Spleen (tissue), 11 donors: ENCODE measurements at regions not wholly inside any gene's neighbourhood (a gene's known extent, or its start where the extent isn't known, plus 50 kb on each side); places are given as distances from the start of the nearest gene placed in this dataset.
"Not testable (repeated sequence)": the region's sequence is repeated elsewhere in the genome, so short reads cannot be mapped to it uniquely, and the experiment has no call there.

Experiments used
- DNase-seq: peaks from one replicate; pipeline ENCODE4 v3.0.0-alpha.2; 2020
- H3K27ac ChIP-seq, 8 donors: fragments of 200-600 bp; sonication (generic) in 7 of 8; 1 replicate in 4 of 8; 2 replicates in 4 of 8; pipeline versions ENCODE4 v1.5.0 to v1.8.0; 2016 to 2021; ENCODE audit warnings: inconsistent platforms in 4 of 8, mild to moderate bottlenecking in 4 of 8, moderate library complexity in 1 of 8
- H3K27me3 ChIP-seq, 7 donors: fragments of 200-600 bp; sonication (generic) in 6 of 7; replicated peaks in 1 of 7; 1 replicate in 4 of 7; 2 replicates in 3 of 7; pipeline versions ENCODE4 v1.5.0 to v1.8.0; 2016 to 2021; ENCODE audit warnings: inconsistent platforms in 3 of 7, mild to moderate bottlenecking in 1 of 7
- H3K36me3 ChIP-seq, 6 donors: fragments of 200-600 bp; sonication (generic) in 5 of 6; 1 replicate in 4 of 6; 2 replicates in 2 of 6; pipeline versions ENCODE4 v1.5.0 to v1.8.0; 2016 to 2021; ENCODE audit warnings: inconsistent platforms in 2 of 6
- H3K4me1 ChIP-seq, 6 donors: fragments of 200-600 bp; sonication (generic) in 5 of 6; 1 replicate in 3 of 6; 2 replicates in 3 of 6; pipeline versions ENCODE4 v1.5.0 to v1.8.0; 2016 to 2021; ENCODE audit warnings: inconsistent platforms in 3 of 6
- H3K4me3 ChIP-seq, 8 donors: fragments of 200-600 bp; sonication (generic) in 7 of 8; 1 replicate in 4 of 8; 2 replicates in 4 of 8; pipeline versions ENCODE4 v1.5.0 to v1.8.0; 2016 to 2021; ENCODE audit warnings: inconsistent platforms in 4 of 8, mild to moderate bottlenecking in 4 of 8, moderate library complexity in 2 of 8
- H3K9me3 ChIP-seq, 8 donors: fragments of 200-600 bp; sonication (generic) in 7 of 8; 1 replicate in 4 of 8; 2 replicates in 4 of 8; pipeline versions ENCODE4 v1.5.0 to v1.8.0; 2016 to 2021; ENCODE audit warnings: inconsistent platforms in 4 of 8
- CTCF ChIP-seq, 11 experiments: fragments of 200-600 bp in 7 of 11; fragments of 450-650 bp in 4 of 11; sonication (generic) in 4 of 11; IDR thresholded peaks in 8 of 11; conservative IDR thresholded peaks in 3 of 11; 1 replicate in 7 of 11; 2 replicates in 4 of 11; pipeline versions ENCODE4 v1.4.0 to v1.8.0; 2016 to 2021; ENCODE audit warnings: antibody characterized with exemption in 11 of 11, inconsistent platforms in 4 of 11, mild to moderate bottlenecking in 1 of 11
- POLR2A ChIP-seq, 3 donors: fragments of 450-650 bp; IDR thresholded peaks; one replicate each; pipeline ENCODE4 v1.5.1; 2017; ENCODE audit warnings: antibody characterized with exemption in 3 of 3, mild to moderate bottlenecking in 1 of 3
- POLR2AphosphoS5 ChIP-seq, 3 donors: sonication (generic); formaldehyde crosslinking; IDR thresholded peaks; one replicate each; pipeline ENCODE4 v1.5.1; 2017; ENCODE audit warnings: antibody characterized with exemption in 3 of 3
- WGBS, 5 donors: extraction: QIAGEN DNeasy Blood & Tissue Kit in 3 of 5; methylation state at CpG; one replicate each; pipeline versions ENCODE4 v1.1.5 to v1.1.7; 2013 to 2018; 5-methylcytosine and 5-hydroxymethylcytosine counted together
- intact Hi-C: fragments of 100-400 bp; cut with DNase I; formaldehyde crosslinking; loops from one replicate; pipeline ENCODE4 v1.15.0; 2023; ENCODE audit warnings: low total_unique reads
- donor health status: healthy with polysubstance abuse.
- donor health status: DM: no; HTN: no; CAD: no; lungs with moderate emphysema.
- donor health status: DM: no; HTN: no; CAD: no.
- donor health status: Bipolar disorder and iron deficiency.
- donor health status: healthy.
- donor health status: DM: no; HTN: no; CAD: no.
- donor health status: DM: yes; HTN: yes; CAD: no.

- Histone ChIP-seq H3K27me3 (peaks cover 0 to 14% (median 0%) of the 10 kb centered on the region in 7 donors), H3K9me3 (no peaks in the 10 kb centered on the region), H3K4me1 (no peaks in the 10 kb centered on the region), H3K36me3 (no peaks in the 10 kb centered on the region), H3K4me3 (no peak overlapping the region), H3K27ac (no peak overlapping the region)
- no peak for DNase-seq
- TF ChIP-seq CTCF (IDR thresholded peaks at IDR 0.05 in 8 of 11, conservative IDR thresholded peaks at IDR 0.05 in 3 of 11) (no peak), POLR2AphosphoS5 (IDR thresholded peaks at IDR 0.05) (no peak)
- intact Hi-C loops: no loop called here
- 73 to 81% (median 77%) methylated on average over 2 of the region's 2 CpGs for WGBS, 5 donors
These were observed 107.1 kb downstream of the MRPL14 start for GRCh38 chr6:44020148-44020547.

- DNase-seq, H3K27me3 ChIP-seq, H3K36me3 ChIP-seq, H3K9me3 ChIP-seq, H3K4me3 ChIP-seq, H3K4me1 ChIP-seq, H3K27ac ChIP-seq, intact Hi-C loops: not testable (repeated sequence)
- 86 to 96% (median 92%) methylated on average over 3 of the region's 3 CpGs for WGBS, 5 donors
These were observed 109.9 kb downstream of the MRPL14 start for GRCh38 chr6:44017307-44017706.

GRCh38 chr6:44016131-44016870 lies 111.0 kb downstream of the MRPL14 start:
- H3K27me3 ChIP-seq: no peaks in the 10 kb centered on the region
- DNase-seq: no peak
- no peak overlapping the region for H3K27ac ChIP-seq
- H3K4me3 ChIP-seq: no peak overlapping the region
- WGBS, 5 donors: 82 to 92% (median 90%) methylated on average over 5 of the region's 5 CpGs
- peaks cover 0 to 12% (median 0%) of the 10 kb centered on the region in 6 donors for H3K4me1 ChIP-seq
- TF ChIP-seq POLR2AphosphoS5 (IDR thresholded peaks at IDR 0.05) (no peak), POLR2A (IDR thresholded peaks at IDR 0.05) (no peak), CTCF (IDR thresholded peaks at IDR 0.05 in 8 of 11, conservative IDR thresholded peaks at IDR 0.05 in 3 of 11) (no peak)
- H3K9me3 ChIP-seq: no peaks in the 10 kb centered on the region
- no peaks in the 10 kb centered on the region for H3K36me3 ChIP-seq
- intact Hi-C loops: no loop called here

- DNase-seq: peak; percentile 57
- H3K4me3 ChIP-seq: no peak overlapping the region
- WGBS, 5 donors: 25 to 39% (median 34%) methylated on average over 3 of the region's 3 CpGs
- H3K27ac ChIP-seq: no peak overlapping the region
- TF ChIP-seq CTCF (IDR thresholded peaks at IDR 0.05 in 8 of 11, conservative IDR thresholded peaks at IDR 0.05 in 3 of 11): no peak
- TF ChIP-seq POLR2AphosphoS5 (IDR thresholded peaks at IDR 0.05): no peak
- no peak for TF ChIP-seq POLR2A (IDR thresholded peaks at IDR 0.05)
- peaks cover 0 to 15% (median 0%) of the 10 kb centered on the region in 7 donors for H3K27me3 ChIP-seq
- no peaks in the 10 kb centered on the region for H3K36me3 ChIP-seq
- peaks cover 0 to 12% (median 0%) of the 10 kb centered on the region in 6 donors for H3K4me1 ChIP-seq
- intact Hi-C loops: no loop called here
- H3K9me3 ChIP-seq: no peaks in the 10 kb centered on the region
These were observed 115.2 kb downstream of the MRPL14 start for GRCh38 chr6:44012078-44012493.
